Cardiac muscle cell (in vitro differentiated cells and primary cell): ENCODE measurements at regions not wholly inside any gene's neighbourhood (a gene's known extent, or its start where the extent isn't known, plus 50 kb on each side); places are given as distances from the start of the nearest gene placed in this dataset.
"Not testable (repeated sequence)": the region's sequence is repeated elsewhere in the genome, so short reads cannot be mapped to it uniquely, and the experiment has no call there.

Experiments
- DNase-seq, 2 donors: peaks; one replicate each; pipeline versions ENCODE4 v3.0.0 to v3.0.0-alpha.2; 2010 to 2017; ENCODE audit warnings: low read depth in 1 of 2, low spot score in 1 of 2
- H3K27ac ChIP-seq: fragments of 200-600 bp; sonication (generic); 2 replicates; pipeline ENCODE4 v1.5.1; 2016
- H3K27me3 ChIP-seq: fragments of 200-600 bp; sonication (generic); 2 replicates; pipeline ENCODE4 v1.6.0; 2016; ENCODE audit warnings: control low read depth
- H3K36me3 ChIP-seq: fragments of 200-600 bp; sonication (generic); 2 replicates; pipeline ENCODE4 v1.5.1; 2016; ENCODE audit warnings: control low read depth
- H3K4me1 ChIP-seq: fragments of 200-600 bp; sonication (generic); 2 replicates; pipeline ENCODE4 v1.8.1; 2017; ENCODE audit warnings: low read depth, mild to moderate bottlenecking, mixed run types
- H3K4me3 ChIP-seq: fragments of 200-600 bp; sonication (generic); 2 replicates; pipeline ENCODE4 v1.5.1; 2016; ENCODE audit warnings: mild to moderate bottlenecking
- H3K9me3 ChIP-seq: fragments of 200-600 bp; sonication (generic); 2 replicates; pipeline ENCODE4 v1.5.1; 2017; ENCODE audit warnings: low read depth, mild to moderate bottlenecking, control low read depth
- TF ChIP-seq, protein P1 (sequence below): IDR thresholded peaks from 2 replicates; pipeline ENCODE4 v1.5.1; 2012; ENCODE audit warnings: low read depth, mild to moderate bottlenecking, low read length

DNA sequence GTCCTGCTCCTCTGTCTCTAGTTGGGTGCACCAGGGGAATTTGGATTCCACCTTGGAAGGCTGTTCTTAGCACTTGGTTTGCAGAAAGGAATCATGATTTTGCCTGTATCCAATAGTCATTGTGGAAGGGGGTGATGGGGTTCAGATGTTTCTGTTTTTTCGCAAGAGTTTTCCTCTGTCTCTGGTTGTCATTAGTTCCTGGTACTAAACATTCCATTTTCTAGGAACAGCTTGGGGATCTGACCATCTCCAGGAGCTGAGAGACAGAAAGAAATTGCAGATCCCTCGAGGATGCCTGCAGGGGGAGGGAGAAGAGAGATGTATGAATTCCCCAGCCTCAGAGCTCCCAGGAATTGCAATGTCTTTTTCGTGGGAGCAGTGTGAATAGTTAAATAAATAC, 70.9 kb downstream of the CYTL1 start:
- TF ChIP-seq, protein P1, sequence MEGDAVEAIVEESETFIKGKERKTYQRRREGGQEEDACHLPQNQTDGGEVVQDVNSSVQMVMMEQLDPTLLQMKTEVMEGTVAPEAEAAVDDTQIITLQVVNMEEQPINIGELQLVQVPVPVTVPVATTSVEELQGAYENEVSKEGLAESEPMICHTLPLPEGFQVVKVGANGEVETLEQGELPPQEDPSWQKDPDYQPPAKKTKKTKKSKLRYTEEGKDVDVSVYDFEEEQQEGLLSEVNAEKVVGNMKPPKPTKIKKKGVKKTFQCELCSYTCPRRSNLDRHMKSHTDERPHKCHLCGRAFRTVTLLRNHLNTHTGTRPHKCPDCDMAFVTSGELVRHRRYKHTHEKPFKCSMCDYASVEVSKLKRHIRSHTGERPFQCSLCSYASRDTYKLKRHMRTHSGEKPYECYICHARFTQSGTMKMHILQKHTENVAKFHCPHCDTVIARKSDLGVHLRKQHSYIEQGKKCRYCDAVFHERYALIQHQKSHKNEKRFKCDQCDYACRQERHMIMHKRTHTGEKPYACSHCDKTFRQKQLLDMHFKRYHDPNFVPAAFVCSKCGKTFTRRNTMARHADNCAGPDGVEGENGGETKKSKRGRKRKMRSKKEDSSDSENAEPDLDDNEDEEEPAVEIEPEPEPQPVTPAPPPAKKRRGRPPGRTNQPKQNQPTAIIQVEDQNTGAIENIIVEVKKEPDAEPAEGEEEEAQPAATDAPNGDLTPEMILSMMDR = no peak
- H3K4me3 ChIP-seq = no peak overlapping the region
- H3K4me1 ChIP-seq = no peaks in the 10 kb centered on the region
- no peaks in the 10 kb centered on the region for H3K27me3 ChIP-seq
- no peak overlapping the region for H3K27ac ChIP-seq
- no peaks in the 10 kb centered on the region for H3K9me3 ChIP-seq
- no peak for DNase-seq
- no peaks in the 10 kb centered on the region for H3K36me3 ChIP-seq

GRCh38 chr4:4950561-4951290, 68.5 kb downstream of the CYTL1 start:
- Histone ChIP-seq H3K27ac (no peak overlapping the region), H3K36me3 (no peaks in the 10 kb centered on the region), H3K27me3 (no peaks in the 10 kb centered on the region), H3K4me3 (no peak overlapping the region), H3K9me3 (no peaks in the 10 kb centered on the region), H3K4me1 (no peaks in the 10 kb centered on the region)
- DNase-seq = no peak
- TF ChIP-seq, protein P1 = no peak

DNA sequence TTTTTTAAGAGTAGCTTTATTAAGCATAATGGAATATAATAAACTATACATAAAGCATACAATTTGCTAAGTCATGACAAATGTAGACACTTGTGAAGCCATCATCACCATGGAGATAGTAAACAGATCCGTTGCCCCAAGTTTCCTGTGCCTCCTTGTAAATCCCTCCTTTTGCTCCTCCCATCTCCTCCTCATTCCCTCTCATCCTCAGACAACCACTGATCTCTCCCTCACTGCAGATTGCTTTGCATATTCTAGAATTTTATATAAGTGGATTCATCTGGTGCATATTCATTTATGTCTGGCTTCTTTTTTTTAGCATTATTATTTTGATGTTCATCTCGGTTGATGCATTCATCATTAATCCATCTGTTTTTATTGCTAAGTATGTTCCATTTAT, 67.0 kb downstream of the CYTL1 start:
- Histone ChIP-seq H3K36me3 (no peaks in the 10 kb centered on the region), H3K27ac (no peak overlapping the region), H3K27me3 (no peaks in the 10 kb centered on the region), H3K4me3 (no peak overlapping the region), H3K4me1 (no peaks in the 10 kb centered on the region), H3K9me3 (no peaks in the 10 kb centered on the region)
- DNase-seq = no peak
- TF ChIP-seq, protein P1 = no peak

GRCh38 chr4:4959344-4960074, 59.7 kb downstream of the CYTL1 start:
- DNase-seq, H3K27me3 ChIP-seq, H3K4me1 ChIP-seq, H3K9me3 ChIP-seq, H3K36me3 ChIP-seq, H3K27ac ChIP-seq, H3K4me3 ChIP-seq: not testable (repeated sequence)

GRCh38 chr4:4960574-4960973, 58.7 kb downstream of the CYTL1 start:
- no peaks in the 10 kb centered on the region for H3K36me3 ChIP-seq
- H3K4me3 ChIP-seq = no peak overlapping the region
- no peaks in the 10 kb centered on the region for H3K27me3 ChIP-seq
- no peaks in the 10 kb centered on the region for H3K9me3 ChIP-seq
- H3K4me1 ChIP-seq = no peaks in the 10 kb centered on the region
- DNase-seq = no peak
- TF ChIP-seq, protein P1 = no peak
- no peak overlapping the region for H3K27ac ChIP-seq

GRCh38 chr4:4961936-4962335, 57.3 kb downstream of the CYTL1 start:
- TF ChIP-seq, protein P1 = no peak
- Histone ChIP-seq H3K27me3 (no peaks in the 10 kb centered on the region), H3K36me3 (no peaks in the 10 kb centered on the region), H3K9me3 (no peaks in the 10 kb centered on the region), H3K4me1 (no peaks in the 10 kb centered on the region), H3K4me3 (no peak overlapping the region), H3K27ac (no peak overlapping the region)
- no peak for DNase-seq
